VCaP (cell line): ENCODE measurements at regions not wholly inside any gene's neighbourhood (a gene's known extent, or its start where the extent isn't known, plus 50 kb on each side); places are given as distances from the start of the nearest gene placed in this dataset.

Source experiments
- H3K27ac ChIP-seq: fragments of 450-650 bp; 2 replicates; pipeline ENCODE4 v1.5.1; 2017
- CTCF ChIP-seq: fragments of 450-650 bp; conservative IDR thresholded peaks from 2 replicates; pipeline ENCODE4 v1.5.1; 2017; ENCODE audit warnings: mild to moderate bottlenecking, moderate library complexity

DNA sequence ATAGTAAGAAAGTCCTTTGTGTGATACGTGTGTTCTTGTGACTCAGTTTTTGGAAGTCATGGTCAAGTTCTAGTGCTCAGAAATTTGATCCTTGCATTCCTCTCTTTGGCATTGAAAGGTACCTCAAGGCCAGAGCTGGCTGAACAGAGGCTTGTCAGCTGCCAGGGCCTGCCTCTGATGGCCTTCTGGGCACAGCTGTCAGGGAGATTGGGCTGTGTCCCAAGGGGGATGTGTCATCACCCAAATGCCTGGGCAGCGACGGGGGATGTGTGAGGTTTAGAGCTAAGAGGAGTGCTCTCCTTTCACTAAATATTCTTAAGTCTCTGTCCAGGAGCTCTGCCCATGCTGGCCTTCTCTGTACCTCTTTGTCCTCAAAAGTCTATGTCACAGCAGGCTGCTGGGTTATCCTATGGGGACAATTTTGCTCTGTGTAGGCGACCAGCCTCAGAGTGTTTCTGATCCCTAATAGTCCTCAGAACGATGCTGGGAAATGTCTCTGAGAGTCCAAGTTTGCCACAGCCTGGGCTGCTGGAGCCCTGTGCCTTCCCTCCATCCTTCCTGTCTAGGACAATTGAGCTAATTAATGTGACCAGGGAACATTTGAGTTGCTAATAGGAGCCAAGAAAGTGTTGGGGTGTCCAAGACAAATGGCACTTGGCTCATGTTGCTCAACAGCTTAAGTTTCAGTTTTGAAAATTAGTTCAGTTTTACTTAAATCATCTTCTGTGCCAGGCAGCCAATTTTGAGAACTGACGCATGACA lies 115.4 kb upstream of the ZNF521 start:
- no peak for TF ChIP-seq CTCF
- no peak overlapping the region for H3K27ac ChIP-seq

DNA sequence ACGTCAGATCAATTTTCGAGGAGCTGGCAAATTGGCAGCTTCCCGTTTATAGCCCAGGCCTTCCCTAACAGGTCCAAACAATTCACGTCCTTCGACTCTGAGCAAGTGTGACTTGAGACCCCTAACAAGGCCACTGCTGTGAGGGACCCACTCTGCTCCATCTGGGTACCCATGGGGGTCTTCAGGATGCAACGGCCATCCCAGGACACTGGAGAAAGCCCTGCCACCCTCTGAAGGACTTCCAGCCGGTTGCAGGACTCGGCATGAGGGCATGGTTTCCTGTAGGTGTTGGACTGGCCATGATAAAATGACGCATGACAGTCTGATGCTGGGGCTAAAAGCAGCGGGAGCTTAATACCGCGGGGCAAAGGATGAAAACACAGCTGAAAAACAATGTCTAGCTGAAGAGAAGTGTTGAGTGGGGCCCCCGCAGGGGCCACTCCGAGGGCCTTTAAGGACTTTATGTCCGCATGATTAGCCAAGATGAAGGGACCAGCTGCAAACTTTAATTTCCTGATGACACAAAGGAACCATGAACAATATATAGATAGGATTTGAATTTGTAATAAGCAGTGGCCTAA lies 113.3 kb upstream of the ZNF521 start:
- H3K27ac ChIP-seq = no peak overlapping the region
- no peak for TF ChIP-seq CTCF

DNA sequence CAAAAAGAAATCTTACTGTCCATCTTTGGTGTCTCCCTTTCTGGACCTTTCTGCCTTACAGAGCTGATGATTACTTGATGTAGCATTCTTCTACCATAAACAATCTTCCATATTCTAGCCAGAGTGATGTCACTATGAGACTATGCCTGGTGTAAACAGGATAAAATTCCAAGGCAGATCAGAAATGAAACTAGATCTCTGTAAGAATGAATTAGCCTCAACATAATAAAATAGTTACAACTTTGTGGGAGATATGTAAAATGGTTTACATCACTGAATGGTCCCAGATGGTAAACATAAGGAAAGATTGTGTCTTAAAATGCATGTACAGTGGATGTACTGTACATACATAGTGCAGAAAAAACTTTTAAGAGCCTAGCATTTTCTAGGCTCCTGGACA lies 112.3 kb upstream of the ZNF521 start:
- no peak for TF ChIP-seq CTCF
- no peak overlapping the region for H3K27ac ChIP-seq

DNA sequence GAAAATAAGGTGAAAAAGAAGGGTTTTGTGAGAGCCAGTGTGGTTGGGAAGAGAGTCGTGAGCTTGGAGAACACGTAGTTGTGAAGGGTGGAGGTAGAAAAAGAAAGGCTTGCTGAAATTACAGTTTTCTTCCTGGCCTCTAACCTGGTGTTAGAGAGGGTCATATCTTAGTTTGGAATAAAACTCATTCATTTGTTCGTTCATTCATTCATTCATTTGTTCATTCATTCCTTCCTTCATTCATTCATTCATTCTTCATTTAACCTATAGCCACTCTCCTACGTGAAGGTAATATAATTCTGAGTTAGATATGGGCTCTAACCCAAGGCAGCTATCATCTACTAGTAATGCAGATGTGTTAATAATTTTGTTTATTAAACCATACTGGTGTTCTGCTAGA lies 111.8 kb upstream of the ZNF521 start:
- H3K27ac ChIP-seq = no peak overlapping the region

GRCh38 chr18:25459814-25460213 lies 107.8 kb upstream of the ZNF521 start:
- TF ChIP-seq CTCF = no peak
- no peak overlapping the region for H3K27ac ChIP-seq

More for the DNA sequence above, 111.8 kb upstream of the ZNF521 start:
- TF ChIP-seq CTCF = no peak

GRCh38 chr18:25457601-25458000 lies 105.6 kb upstream of the ZNF521 start:
- no peak for TF ChIP-seq CTCF
- H3K27ac ChIP-seq = no peak overlapping the region

GRCh38 chr18:25457126-25457525 lies 105.2 kb upstream of the ZNF521 start:
- TF ChIP-seq CTCF = no peak
- no peak overlapping the region for H3K27ac ChIP-seq
